SK-N-SH (cell line): ENCODE measurements at regions not wholly inside any gene's neighbourhood (a gene's known extent, or its start where the extent isn't known, plus 50 kb on each side); places are given as distances from the start of the nearest gene placed in this dataset.
"Not testable (repeated sequence)": the region's sequence is repeated elsewhere in the genome, so short reads cannot be mapped to it uniquely, and the experiment has no call there.

ENCODE experiments used
- CTCF ChIA-PET: fragments of 300-600, 350-600 bp; formaldehyde crosslinking; extraction: SDS; loops from one replicate; lab custom pipeline; 2021; lab: Yijun Ruan, JAX
- POLR2A ChIA-PET: fragments of 350-600 bp; sonication (Branson Sonifier 250); formaldehyde crosslinking; extraction: SDS; loops from one replicate; lab custom pipeline; 2020; ENCODE audit warnings: antibody characterized with exemption, inconsistent platforms; lab: Yijun Ruan, JAX
- DNase-seq: peaks from one replicate; pipeline ENCODE4 v3.0.0; 2012
- H2AFZ ChIP-seq: fragments of 200-600 bp; sonication (generic); 2 replicates; pipeline ENCODE4 v1.8.1; 2016; ENCODE audit warnings: antibody characterized with exemption, mild to moderate bottlenecking, low read depth
- H3F3A ChIP-seq: fragments of 200-600 bp; sonication (generic); replicated peaks from 2 replicates; pipeline ENCODE3; 2016; ENCODE audit warnings: antibody characterized with exemption, mild to moderate bottlenecking; ENCODE audit not compliant: insufficient read depth
- H3K27ac ChIP-seq, 2 experiments: fragments of 200-500 bp in 1 of 2; fragments of 200-600 bp in 1 of 2; sonication (Bioruptor generic) in 1 of 2; sonication (generic), shearing (Covaris generic) in 1 of 2; 2 replicates each; pipeline versions ENCODE4 v1.5.1 to v1.6.1; 2014 to 2016; ENCODE audit warnings: low read depth in 2 of 2, inconsistent platforms in 1 of 2, low read length in 1 of 2, mild to moderate bottlenecking in 1 of 2, mixed read lengths in 1 of 2
- H3K27me3 ChIP-seq: fragments of 200-600 bp; sonication (generic), shearing (Covaris generic); 2 replicates; pipeline ENCODE4 v1.6.1; 2016; ENCODE audit warnings: mixed run types; ENCODE audit not compliant: insufficient read depth
- H3K36me3 ChIP-seq, 2 experiments: fragments of 200-500 bp in 1 of 2; fragments of 200-600 bp in 1 of 2; sonication (Bioruptor generic) in 1 of 2; sonication (generic) in 1 of 2; replicated peaks in 1 of 2; 2 replicates each; pipeline versions ENCODE3 to v1.5.1; 2014 to 2016; ENCODE audit warnings: low read length in 1 of 2, mild to moderate bottlenecking in 1 of 2; ENCODE audit not compliant: insufficient read depth in 2 of 2, control insufficient read depth in 1 of 2
- H3K4me1 ChIP-seq, 2 experiments: fragments of 200-500 bp in 1 of 2; fragments of 200-600 bp in 1 of 2; sonication (Bioruptor generic) in 1 of 2; sonication (generic), shearing (Covaris generic) in 1 of 2; 2 replicates each; pipeline versions ENCODE4 v1.5.1 to v1.6.1; 2014 to 2016; ENCODE audit warnings: low read depth in 1 of 2, low read length in 1 of 2, mixed run types in 1 of 2; ENCODE audit not compliant: insufficient read depth in 2 of 2, control insufficient read depth in 1 of 2
- H3K4me2 ChIP-seq: fragments of 200-600 bp; sonication (generic), shearing (Covaris generic); 2 replicates; pipeline ENCODE4 v1.6.1; 2017; ENCODE audit warnings: mixed run types
- H3K4me3 ChIP-seq, 2 experiments: fragments of 200-500 bp in 1 of 2; fragments of 200-600 bp in 1 of 2; sonication (Bioruptor generic) in 1 of 2; sonication (generic), shearing (Covaris generic) in 1 of 2; 2 replicates each; pipeline versions ENCODE4 v1.5.1 to v1.8.1; 2014 to 2016; ENCODE audit warnings: low read depth in 2 of 2, inconsistent platforms in 1 of 2, low read length in 1 of 2, mild to moderate bottlenecking in 1 of 2, mixed read lengths in 1 of 2, moderate library complexity in 1 of 2
- H3K79me2 ChIP-seq: fragments of 200-600 bp; sonication (generic); 2 replicates; pipeline ENCODE4 v1.8.1; 2017; ENCODE audit warnings: mild to moderate bottlenecking; ENCODE audit not compliant: insufficient read depth
- H3K9ac ChIP-seq: fragments of 200-600 bp; sonication (generic); 2 replicates; pipeline ENCODE4 v1.6.1; 2017; ENCODE audit warnings: mixed run types
- H3K9me2 ChIP-seq: fragments of 200-600 bp; sonication (generic); 2 replicates; pipeline ENCODE4 v1.6.1; 2017; ENCODE audit warnings: mixed run types
- H3K9me3 ChIP-seq: fragments of 200-600 bp; sonication (generic); 2 replicates; pipeline ENCODE4 v1.6.1; 2017; ENCODE audit warnings: mixed run types, mild to moderate bottlenecking, moderate library complexity
- H4K20me1 ChIP-seq: fragments of 200-600 bp; sonication (generic); 2 replicates; pipeline ENCODE4 v1.6.1; 2017; ENCODE audit warnings: mild to moderate bottlenecking, mixed run types; ENCODE audit not compliant: insufficient read depth
- CHD2 ChIP-seq: fragments of 150-350 bp; IDR thresholded peaks from 2 replicates; pipeline ENCODE4 v1.6.1; 2018; ENCODE audit warnings: low read length; ENCODE audit not compliant: partially characterized antibody
- FOSL2 ChIP-seq: IDR thresholded peaks from 2 replicates; pipeline ENCODE4 v1.4.0; 2012; ENCODE audit warnings: low read depth, mild to moderate bottlenecking, moderate library complexity, borderline replicate concordance
- FOXM1 ChIP-seq: IDR thresholded peaks from 2 replicates; pipeline ENCODE4 v1.4.0; 2012; ENCODE audit warnings: low read depth, mild to moderate bottlenecking
- GATA2 ChIP-seq: sonication (generic); formaldehyde crosslinking; IDR thresholded peaks from 2 replicates; pipeline ENCODE4 v1.5.0; 2020; ENCODE audit warnings: mild to moderate bottlenecking, missing genetic modification reagents
- NFIC ChIP-seq: IDR thresholded peaks from 2 replicates; pipeline ENCODE4 v1.4.0; 2012; ENCODE audit warnings: borderline replicate concordance
- NRF1 ChIP-seq: IDR thresholded peaks from 2 replicates; pipeline ENCODE4 v1.6.1; 2012; ENCODE audit warnings: low read depth, mild to moderate bottlenecking, low read length
- PBX3 ChIP-seq: IDR thresholded peaks from 2 replicates; pipeline ENCODE4; 2012
- WGBS: methylation state at CpG from one replicate; pipeline ENCODE4 v1.1.6; 2017; ENCODE audit warnings: low lambda C conversion rate; 5-methylcytosine and 5-hydroxymethylcytosine counted together

GRCh38 chr4:59553063-59553720 is 1646.9 kb upstream of the ADGRL3 start:
- Histone ChIP-seq H4K20me1 (no peaks in the 10 kb centered on the region), H3K79me2 (no peaks in the 10 kb centered on the region), H3F3A (peaks cover 5% of the 10 kb centered on the region), H3K4me1 (0 out of 4 replicates have a peak, but pooled peaks cover 0 to 4% of the 10 kb centered on the region in 2 experiments), H3K9me2 (no peaks in the 10 kb centered on the region), H3K4me3 (peak overlapping the region; percentile 38 to 47; a peak in 3 of 4 replicates), H3K36me3 (no peaks in the 10 kb centered on the region), H3K9ac (peak overlapping the region; percentile 29; the same call in 1 of the 2 replicates), H3K9me3 (no peaks in the 10 kb centered on the region), H3K27ac (peak overlapping the region in 1 of 2 experiments; percentile 55; a peak in 2 of 4 replicates), H3K27me3 (no peaks in the 10 kb centered on the region), H2AFZ (peak overlapping the region; percentile 26), H3K4me2 (peak overlapping the region; percentile 66)
- CTCF ChIA-PET: no interaction called here
- POLR2A ChIA-PET: no interaction called here
- no peak for TF ChIP-seq NFIC
- TF ChIP-seq FOSL2: 0 out of 2 replicates have a peak, but pooled peaks have one; percentile 8
- TF ChIP-seq PBX3: 0 out of 2 replicates have a peak, but pooled peaks have one; percentile 20
- no peak for TF ChIP-seq FOXM1
- TF ChIP-seq NRF1: no peak
- no peak for TF ChIP-seq GATA2 (CRISPR knock-in tag)
- TF ChIP-seq CHD2: no peak
- 16% methylated on average over 2 of the region's 2 CpGs for WGBS
- peak; percentile 0 for DNase-seq

GRCh38 chr4:59553721-59554091 is 1646.4 kb upstream of the ADGRL3 start:
- no peak for DNase-seq
- Histone ChIP-seq H3K4me1 (0 out of 4 replicates have a peak, but pooled peaks cover 0 to 4% of the 10 kb centered on the region in 2 experiments), H3K36me3 (no peaks in the 10 kb centered on the region), H3K9ac (peak overlapping the region; percentile 29; the same call in 1 of the 2 replicates)
- 5% methylated on average over 2 of the region's 2 CpGs for WGBS
- TF ChIP-seq GATA2 (CRISPR knock-in tag) (no peak), PBX3 (peak; percentile 29), FOSL2 (0 out of 2 replicates have a peak, but pooled peaks have one; percentile 17)
- TF ChIP-seq, all 33 proteins: peak for 2
- peak overlapping the region; percentile 66 for H3K4me2 ChIP-seq
- no peaks in the 10 kb centered on the region for H3K9me2 ChIP-seq
- POLR2A ChIA-PET: no interaction called here
- no peaks in the 10 kb centered on the region for H3K27me3 ChIP-seq
- H3K27ac ChIP-seq: peak overlapping the region in 1 of 2 experiments; percentile 55; a peak in 2 of 4 replicates
- H3K4me3 ChIP-seq: peak overlapping the region; percentile 38 to 47; a peak in 3 of 4 replicates
- H2AFZ ChIP-seq: peak overlapping the region; percentile 26
- H3F3A ChIP-seq: peaks cover 5% of the 10 kb centered on the region
- H3K9me3 ChIP-seq: no peaks in the 10 kb centered on the region
- H3K79me2 ChIP-seq: no peaks in the 10 kb centered on the region
- H4K20me1 ChIP-seq: no peaks in the 10 kb centered on the region
- CTCF ChIA-PET: no interaction called here

GRCh38 chr4:59556191-59556590 is 1643.9 kb upstream of the ADGRL3 start:
- H3K4me3 ChIP-seq, H3K9me3 ChIP-seq, H4K20me1 ChIP-seq, H3K9me2 ChIP-seq, DNase-seq, H3K4me2 ChIP-seq, H3K79me2 ChIP-seq, H3K4me1 ChIP-seq, CTCF ChIA-PET, H3K27ac ChIP-seq, POLR2A ChIA-PET, H3K36me3 ChIP-seq, H2AFZ ChIP-seq, H3K27me3 ChIP-seq, H3F3A ChIP-seq, H3K9ac ChIP-seq: not testable (repeated sequence)
- 46% methylated on average over 2 of the region's 2 CpGs for WGBS

- H3K4me2 ChIP-seq, CTCF ChIA-PET, H3K79me2 ChIP-seq, H3K27me3 ChIP-seq, H3K4me3 ChIP-seq, H3K36me3 ChIP-seq, H4K20me1 ChIP-seq, H3F3A ChIP-seq, H3K4me1 ChIP-seq, POLR2A ChIA-PET, H3K9me3 ChIP-seq, DNase-seq, H2AFZ ChIP-seq, H3K9ac ChIP-seq, H3K27ac ChIP-seq, H3K9me2 ChIP-seq: not testable (repeated sequence)
- WGBS: 35% methylated on average over 8 of the region's 9 CpGs
Measured at GRCh38 chr4:59560141-59560648, 1639.9 kb upstream of the ADGRL3 start.
